H1 (cell line): ENCODE measurements at regions not wholly inside any gene's neighbourhood (a gene's known extent, or its start where the extent isn't known, plus 50 kb on each side); places are given as distances from the start of the nearest gene placed in this dataset.

Source experiments
- POU5F1 ChIP-seq: IDR thresholded peaks from 2 replicates; pipeline ENCODE4 v1.6.1; 2011; ENCODE audit warnings: low read depth, mild to moderate bottlenecking, low read length, moderate library complexity
- RFX5 ChIP-seq: IDR thresholded peaks from 2 replicates; pipeline ENCODE4 v1.6.1; 2011; ENCODE audit warnings: low read depth, low read length, improper control_type of control experiment, borderline replicate concordance
- SP4 ChIP-seq: IDR thresholded peaks from 2 replicates; pipeline ENCODE4 v1.6.1; 2012; ENCODE audit warnings: low read length, inconsistent platforms
- TAF7 ChIP-seq: optimal IDR thresholded peaks from 2 replicates; pipeline ENCODE3; 2011; ENCODE audit warnings: low read depth, mild to moderate bottlenecking, inconsistent platforms, low read length, moderate library complexity, borderline replicate concordance
- TF ChIP-seq, protein P1 (sequence below): fragments of 300-600 bp; sonication (generic); IDR thresholded peaks from 2 replicates; pipeline ENCODE4 v1.7.1; 2012; ENCODE audit warnings: low read length, moderate library complexity, mild to moderate bottlenecking, inconsistent platforms; ENCODE audit not compliant: insufficient replicate concordance

DNA sequence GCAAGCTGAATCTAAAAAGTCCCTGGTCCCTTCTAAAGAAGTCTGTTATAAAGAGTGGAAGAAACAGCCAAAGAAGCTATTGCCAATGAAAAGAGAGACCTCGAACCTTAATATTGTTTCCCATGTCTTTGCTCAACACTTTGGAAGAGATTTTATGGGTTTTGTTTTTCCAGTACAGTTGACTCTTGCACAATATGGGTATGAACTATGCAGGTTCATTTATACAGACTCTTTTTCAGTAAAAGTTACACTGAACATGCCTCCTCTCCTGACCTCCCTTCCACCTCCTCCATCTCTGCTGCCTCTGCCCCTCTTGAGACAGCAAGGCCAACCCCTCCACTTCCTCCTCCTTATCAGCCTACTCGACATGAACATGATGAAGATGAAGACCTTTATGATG, 332.5 kb downstream of the SETD4 start (continued):
- TF ChIP-seq, protein P1, sequence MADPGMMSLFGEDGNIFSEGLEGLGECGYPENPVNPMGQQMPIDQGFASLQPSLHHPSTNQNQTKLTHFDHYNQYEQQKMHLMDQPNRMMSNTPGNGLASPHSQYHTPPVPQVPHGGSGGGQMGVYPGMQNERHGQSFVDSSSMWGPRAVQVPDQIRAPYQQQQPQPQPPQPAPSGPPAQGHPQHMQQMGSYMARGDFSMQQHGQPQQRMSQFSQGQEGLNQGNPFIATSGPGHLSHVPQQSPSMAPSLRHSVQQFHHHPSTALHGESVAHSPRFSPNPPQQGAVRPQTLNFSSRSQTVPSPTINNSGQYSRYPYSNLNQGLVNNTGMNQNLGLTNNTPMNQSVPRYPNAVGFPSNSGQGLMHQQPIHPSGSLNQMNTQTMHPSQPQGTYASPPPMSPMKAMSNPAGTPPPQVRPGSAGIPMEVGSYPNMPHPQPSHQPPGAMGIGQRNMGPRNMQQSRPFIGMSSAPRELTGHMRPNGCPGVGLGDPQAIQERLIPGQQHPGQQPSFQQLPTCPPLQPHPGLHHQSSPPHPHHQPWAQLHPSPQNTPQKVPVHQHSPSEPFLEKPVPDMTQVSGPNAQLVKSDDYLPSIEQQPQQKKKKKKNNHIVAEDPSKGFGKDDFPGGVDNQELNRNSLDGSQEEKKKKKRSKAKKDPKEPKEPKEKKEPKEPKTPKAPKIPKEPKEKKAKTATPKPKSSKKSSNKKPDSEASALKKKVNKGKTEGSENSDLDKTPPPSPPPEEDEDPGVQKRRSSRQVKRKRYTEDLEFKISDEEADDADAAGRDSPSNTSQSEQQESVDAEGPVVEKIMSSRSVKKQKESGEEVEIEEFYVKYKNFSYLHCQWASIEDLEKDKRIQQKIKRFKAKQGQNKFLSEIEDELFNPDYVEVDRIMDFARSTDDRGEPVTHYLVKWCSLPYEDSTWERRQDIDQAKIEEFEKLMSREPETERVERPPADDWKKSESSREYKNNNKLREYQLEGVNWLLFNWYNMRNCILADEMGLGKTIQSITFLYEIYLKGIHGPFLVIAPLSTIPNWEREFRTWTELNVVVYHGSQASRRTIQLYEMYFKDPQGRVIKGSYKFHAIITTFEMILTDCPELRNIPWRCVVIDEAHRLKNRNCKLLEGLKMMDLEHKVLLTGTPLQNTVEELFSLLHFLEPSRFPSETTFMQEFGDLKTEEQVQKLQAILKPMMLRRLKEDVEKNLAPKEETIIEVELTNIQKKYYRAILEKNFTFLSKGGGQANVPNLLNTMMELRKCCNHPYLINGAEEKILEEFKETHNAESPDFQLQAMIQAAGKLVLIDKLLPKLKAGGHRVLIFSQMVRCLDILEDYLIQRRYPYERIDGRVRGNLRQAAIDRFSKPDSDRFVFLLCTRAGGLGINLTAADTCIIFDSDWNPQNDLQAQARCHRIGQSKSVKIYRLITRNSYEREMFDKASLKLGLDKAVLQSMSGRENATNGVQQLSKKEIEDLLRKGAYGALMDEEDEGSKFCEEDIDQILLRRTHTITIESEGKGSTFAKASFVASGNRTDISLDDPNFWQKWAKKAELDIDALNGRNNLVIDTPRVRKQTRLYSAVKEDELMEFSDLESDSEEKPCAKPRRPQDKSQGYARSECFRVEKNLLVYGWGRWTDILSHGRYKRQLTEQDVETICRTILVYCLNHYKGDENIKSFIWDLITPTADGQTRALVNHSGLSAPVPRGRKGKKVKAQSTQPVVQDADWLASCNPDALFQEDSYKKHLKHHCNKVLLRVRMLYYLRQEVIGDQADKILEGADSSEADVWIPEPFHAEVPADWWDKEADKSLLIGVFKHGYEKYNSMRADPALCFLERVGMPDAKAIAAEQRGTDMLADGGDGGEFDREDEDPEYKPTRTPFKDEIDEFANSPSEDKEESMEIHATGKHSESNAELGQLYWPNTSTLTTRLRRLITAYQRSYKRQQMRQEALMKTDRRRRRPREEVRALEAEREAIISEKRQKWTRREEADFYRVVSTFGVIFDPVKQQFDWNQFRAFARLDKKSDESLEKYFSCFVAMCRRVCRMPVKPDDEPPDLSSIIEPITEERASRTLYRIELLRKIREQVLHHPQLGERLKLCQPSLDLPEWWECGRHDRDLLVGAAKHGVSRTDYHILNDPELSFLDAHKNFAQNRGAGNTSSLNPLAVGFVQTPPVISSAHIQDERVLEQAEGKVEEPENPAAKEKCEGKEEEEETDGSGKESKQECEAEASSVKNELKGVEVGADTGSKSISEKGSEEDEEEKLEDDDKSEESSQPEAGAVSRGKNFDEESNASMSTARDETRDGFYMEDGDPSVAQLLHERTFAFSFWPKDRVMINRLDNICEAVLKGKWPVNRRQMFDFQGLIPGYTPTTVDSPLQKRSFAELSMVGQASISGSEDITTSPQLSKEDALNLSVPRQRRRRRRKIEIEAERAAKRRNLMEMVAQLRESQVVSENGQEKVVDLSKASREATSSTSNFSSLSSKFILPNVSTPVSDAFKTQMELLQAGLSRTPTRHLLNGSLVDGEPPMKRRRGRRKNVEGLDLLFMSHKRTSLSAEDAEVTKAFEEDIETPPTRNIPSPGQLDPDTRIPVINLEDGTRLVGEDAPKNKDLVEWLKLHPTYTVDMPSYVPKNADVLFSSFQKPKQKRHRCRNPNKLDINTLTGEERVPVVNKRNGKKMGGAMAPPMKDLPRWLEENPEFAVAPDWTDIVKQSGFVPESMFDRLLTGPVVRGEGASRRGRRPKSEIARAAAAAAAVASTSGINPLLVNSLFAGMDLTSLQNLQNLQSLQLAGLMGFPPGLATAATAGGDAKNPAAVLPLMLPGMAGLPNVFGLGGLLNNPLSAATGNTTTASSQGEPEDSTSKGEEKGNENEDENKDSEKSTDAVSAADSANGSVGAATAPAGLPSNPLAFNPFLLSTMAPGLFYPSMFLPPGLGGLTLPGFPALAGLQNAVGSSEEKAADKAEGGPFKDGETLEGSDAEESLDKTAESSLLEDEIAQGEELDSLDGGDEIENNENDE, result no peak
- TF ChIP-seq TAF7 (no peak), POU5F1 (no peak), RFX5 (no peak), SP4 (no peak)
